GM06990 (cell line): ENCODE measurements at regions not wholly inside any gene's neighbourhood (a gene's known extent, or its start where the extent isn't known, plus 50 kb on each side); places are given as distances from the start of the nearest gene placed in this dataset.

Source experiments
- DNase-seq: peaks from one replicate; pipeline ENCODE4 v3.0.0-alpha.2; 2011; ENCODE audit not compliant: insufficient read length; ENCODE audit errors: extremely low read depth
- H3K27me3 ChIP-seq: replicated peaks from 2 replicates; pipeline ENCODE4 v1.6.0; 2011; ENCODE audit warnings: low read length; ENCODE audit not compliant: control insufficient read depth, insufficient read depth
- H3K36me3 ChIP-seq: 2 replicates; pipeline ENCODE4 v1.5.1; 2011; ENCODE audit warnings: low read length; ENCODE audit not compliant: control insufficient read depth, insufficient read depth
- H3K4me3 ChIP-seq: replicated peaks from 2 replicates; pipeline ENCODE4 v1.5.1; 2011; ENCODE audit warnings: low read depth, mild to moderate bottlenecking, control low read depth, low read length
- TF ChIP-seq, protein P1 (sequence below): IDR thresholded peaks from 2 replicates; pipeline ENCODE4 v1.5.1; 2011; ENCODE audit warnings: low read length, control low read depth, mild to moderate bottlenecking, inconsistent platforms; ENCODE audit not compliant: insufficient read depth, poor library complexity, severe bottlenecking

DNA sequence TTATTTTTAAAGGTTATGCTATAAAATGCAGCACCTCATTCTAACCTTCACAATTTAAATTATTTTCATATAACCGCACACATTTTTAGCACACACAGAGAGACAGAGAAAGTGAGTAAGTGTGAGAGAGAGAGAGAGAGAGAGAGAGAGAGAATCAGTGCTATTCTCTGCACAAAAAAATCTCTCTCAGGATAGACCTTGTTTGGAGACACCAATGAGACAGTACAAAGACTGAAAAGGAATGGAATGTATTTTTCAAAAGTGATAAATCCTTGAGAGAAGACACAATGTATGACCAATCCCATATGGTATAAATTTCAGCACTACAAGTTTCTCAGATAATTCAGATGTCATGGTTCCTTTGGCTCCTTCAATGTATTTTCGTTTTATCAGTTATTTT, 132.1 kb upstream of the PCDH18 start:
- no peak overlapping the region for H3K4me3 ChIP-seq
- TF ChIP-seq, protein P1, sequence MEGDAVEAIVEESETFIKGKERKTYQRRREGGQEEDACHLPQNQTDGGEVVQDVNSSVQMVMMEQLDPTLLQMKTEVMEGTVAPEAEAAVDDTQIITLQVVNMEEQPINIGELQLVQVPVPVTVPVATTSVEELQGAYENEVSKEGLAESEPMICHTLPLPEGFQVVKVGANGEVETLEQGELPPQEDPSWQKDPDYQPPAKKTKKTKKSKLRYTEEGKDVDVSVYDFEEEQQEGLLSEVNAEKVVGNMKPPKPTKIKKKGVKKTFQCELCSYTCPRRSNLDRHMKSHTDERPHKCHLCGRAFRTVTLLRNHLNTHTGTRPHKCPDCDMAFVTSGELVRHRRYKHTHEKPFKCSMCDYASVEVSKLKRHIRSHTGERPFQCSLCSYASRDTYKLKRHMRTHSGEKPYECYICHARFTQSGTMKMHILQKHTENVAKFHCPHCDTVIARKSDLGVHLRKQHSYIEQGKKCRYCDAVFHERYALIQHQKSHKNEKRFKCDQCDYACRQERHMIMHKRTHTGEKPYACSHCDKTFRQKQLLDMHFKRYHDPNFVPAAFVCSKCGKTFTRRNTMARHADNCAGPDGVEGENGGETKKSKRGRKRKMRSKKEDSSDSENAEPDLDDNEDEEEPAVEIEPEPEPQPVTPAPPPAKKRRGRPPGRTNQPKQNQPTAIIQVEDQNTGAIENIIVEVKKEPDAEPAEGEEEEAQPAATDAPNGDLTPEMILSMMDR: no peak
- DNase-seq: no peak
- no peaks in the 10 kb centered on the region for H3K27me3 ChIP-seq
- H3K36me3 ChIP-seq: no peaks in the 10 kb centered on the region

DNA sequence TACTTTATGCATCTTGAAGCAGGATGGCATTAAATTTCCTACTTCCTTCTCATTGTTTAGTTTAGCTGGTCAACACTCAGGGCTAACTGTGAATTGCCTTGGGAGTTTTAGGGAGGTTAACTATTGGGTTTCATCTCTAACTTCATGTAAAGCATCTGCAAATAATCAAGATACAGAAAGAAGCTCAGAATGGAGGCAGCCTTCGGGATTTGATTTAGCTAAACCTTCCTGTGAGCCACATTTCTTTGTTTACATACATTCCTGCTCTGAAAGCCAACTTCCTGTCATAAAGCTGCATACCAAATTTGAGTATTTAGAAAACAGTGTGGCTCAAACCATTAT, 131.7 kb upstream of the PCDH18 start:
- TF ChIP-seq, protein P1: no peak
- no peaks in the 10 kb centered on the region for H3K36me3 ChIP-seq
- no peak overlapping the region for H3K4me3 ChIP-seq

DNA sequence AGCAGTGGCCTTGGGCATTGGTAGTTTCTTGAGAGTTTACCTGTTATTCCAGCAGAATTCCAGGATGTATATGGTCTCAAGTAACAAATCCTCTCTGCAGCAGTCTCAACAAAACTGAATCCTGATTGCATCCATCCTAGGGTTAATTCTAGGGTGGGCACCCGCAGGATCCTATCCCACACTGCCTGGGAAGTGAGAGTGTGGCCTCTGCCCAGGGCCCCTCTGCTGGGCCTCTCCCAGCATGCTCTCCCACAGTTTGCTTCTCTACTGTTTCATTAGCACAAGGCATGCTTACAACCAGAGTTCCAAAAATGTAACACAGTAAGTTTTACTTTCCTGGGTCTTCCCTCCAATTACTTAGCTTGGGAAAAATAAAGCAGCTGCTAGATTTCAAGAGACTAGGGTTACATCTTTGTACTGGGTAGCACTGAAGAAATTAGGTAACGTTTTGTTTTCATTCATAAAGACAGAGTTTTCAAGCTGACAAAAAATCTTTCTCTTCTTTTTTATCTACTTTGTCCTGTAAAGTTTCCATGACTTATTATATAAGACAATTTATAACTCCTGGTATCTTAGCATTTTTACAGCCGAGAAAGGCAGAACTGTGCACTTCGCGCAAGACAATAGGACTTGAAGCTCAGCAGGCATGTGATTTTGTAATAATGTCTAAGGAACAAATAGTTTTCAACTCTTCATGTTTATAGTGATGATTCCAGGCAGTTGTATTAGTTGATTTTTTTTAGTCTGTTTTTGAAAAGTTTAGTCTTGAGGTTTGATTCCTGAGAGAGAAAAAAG, 131.2 kb upstream of the PCDH18 start:
- Histone ChIP-seq H3K27me3 (no peaks in the 10 kb centered on the region), H3K4me3 (no peak overlapping the region), H3K36me3 (no peaks in the 10 kb centered on the region)
- DNase-seq: no peak
- TF ChIP-seq, protein P1: no peak

More for the DNA sequence above, 131.7 kb upstream of the PCDH18 start:
- DNase-seq: no peak
- no peaks in the 10 kb centered on the region for H3K27me3 ChIP-seq

DNA sequence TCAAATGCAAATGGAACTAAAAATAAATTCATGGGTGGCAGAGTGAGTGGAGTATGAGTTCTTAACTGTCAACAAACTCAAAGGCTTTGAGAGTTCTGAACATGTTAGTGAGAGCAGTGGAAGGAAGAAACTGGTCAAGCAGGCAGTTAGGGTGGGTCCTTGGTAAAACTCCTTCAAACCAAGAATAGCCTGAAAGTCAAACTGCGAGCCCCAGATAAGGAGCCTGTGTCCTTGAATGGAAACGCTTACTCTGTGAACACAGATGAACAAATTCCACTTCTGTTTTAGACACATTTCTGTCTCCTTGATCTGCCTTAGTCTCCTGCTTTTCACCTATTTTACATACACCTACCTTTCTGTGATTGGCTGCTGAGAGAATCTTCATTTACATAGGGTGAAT, 129.4 kb upstream of the PCDH18 start:
- Histone ChIP-seq H3K27me3 (no peaks in the 10 kb centered on the region), H3K36me3 (no peaks in the 10 kb centered on the region), H3K4me3 (no peak overlapping the region)
- no peak for DNase-seq
- TF ChIP-seq, protein P1: no peak

DNA sequence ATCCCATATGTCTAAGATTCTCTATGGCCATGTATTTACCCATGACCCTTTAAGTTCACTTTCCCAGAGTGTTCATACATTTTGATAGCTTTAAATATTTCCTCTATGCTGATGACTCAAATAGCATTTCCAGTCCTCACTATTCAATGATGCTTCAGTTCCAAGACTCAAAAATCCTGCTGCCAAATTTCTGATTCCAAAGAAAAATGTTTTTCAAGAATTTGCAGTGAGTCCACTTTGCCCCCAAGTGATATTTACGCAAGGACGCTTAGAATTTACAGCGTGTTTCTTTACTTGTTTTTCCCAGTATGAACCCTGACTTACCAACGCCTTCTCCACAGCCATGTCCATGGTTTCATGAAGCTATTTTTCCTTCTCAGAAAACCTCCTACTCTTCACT, 127.9 kb upstream of the PCDH18 start:
- Histone ChIP-seq H3K36me3 (no peaks in the 10 kb centered on the region), H3K4me3 (no peak overlapping the region), H3K27me3 (no peaks in the 10 kb centered on the region)
- DNase-seq: no peak
- TF ChIP-seq, protein P1: no peak

DNA sequence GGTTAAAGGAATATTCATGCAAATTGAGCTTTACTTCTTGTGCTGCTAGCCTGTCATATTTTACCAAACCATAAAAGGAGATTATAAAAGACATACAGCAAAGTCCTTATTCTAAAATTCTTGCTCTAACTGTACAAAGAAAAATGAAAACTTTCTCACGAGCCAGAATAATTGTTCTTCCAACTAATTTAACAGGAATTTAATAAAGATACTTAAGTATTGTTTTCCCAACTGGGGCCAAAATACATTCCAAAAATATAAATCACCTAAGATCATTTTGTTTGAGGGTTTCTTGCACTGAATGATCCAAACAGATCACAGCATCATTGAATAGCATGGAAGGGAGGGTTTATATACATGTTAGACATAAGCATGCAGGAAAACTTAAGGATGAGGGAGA, 127.1 kb upstream of the PCDH18 start:
- TF ChIP-seq, protein P1: no peak
- DNase-seq: no peak
- H3K27me3 ChIP-seq: no peaks in the 10 kb centered on the region
- H3K36me3 ChIP-seq: no peaks in the 10 kb centered on the region
- no peak overlapping the region for H3K4me3 ChIP-seq
